OCI-LY3 (cell line): ENCODE measurements at regions not wholly inside any gene's neighbourhood (a gene's known extent, or its start where the extent isn't known, plus 50 kb on each side); places are given as distances from the start of the nearest gene placed in this dataset.

ENCODE experiments used
- EZH2phosphoT487 ChIP-seq: fragments of 200-600 bp; shearing (Covaris generic); IDR thresholded peaks from 2 replicates; pipeline ENCODE4 v1.6.1; 2018; ENCODE audit warnings: antibody characterized with exemption, mixed run types, low read depth
- TF ChIP-seq, protein P1 (sequence below): fragments of 200-600, 300-600 bp; sonication (generic); IDR thresholded peaks from 2 replicates; pipeline ENCODE4 v1.5.1; 2014; ENCODE audit warnings: antibody characterized with exemption, low read length, low read depth

GRCh38 chr3:126277629-126278378 lies 79.4 kb downstream of the KLF15 start:
- TF ChIP-seq EZH2phosphoT487: no peak
- TF ChIP-seq, protein P1, sequence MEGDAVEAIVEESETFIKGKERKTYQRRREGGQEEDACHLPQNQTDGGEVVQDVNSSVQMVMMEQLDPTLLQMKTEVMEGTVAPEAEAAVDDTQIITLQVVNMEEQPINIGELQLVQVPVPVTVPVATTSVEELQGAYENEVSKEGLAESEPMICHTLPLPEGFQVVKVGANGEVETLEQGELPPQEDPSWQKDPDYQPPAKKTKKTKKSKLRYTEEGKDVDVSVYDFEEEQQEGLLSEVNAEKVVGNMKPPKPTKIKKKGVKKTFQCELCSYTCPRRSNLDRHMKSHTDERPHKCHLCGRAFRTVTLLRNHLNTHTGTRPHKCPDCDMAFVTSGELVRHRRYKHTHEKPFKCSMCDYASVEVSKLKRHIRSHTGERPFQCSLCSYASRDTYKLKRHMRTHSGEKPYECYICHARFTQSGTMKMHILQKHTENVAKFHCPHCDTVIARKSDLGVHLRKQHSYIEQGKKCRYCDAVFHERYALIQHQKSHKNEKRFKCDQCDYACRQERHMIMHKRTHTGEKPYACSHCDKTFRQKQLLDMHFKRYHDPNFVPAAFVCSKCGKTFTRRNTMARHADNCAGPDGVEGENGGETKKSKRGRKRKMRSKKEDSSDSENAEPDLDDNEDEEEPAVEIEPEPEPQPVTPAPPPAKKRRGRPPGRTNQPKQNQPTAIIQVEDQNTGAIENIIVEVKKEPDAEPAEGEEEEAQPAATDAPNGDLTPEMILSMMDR: no peak
